ENCODE measurements at regions not wholly inside any gene's neighbourhood (a gene's known extent, or its start where the extent isn't known, plus 50 kb on each side); places are given as distances from the start of the nearest gene placed in this dataset.

DNA sequence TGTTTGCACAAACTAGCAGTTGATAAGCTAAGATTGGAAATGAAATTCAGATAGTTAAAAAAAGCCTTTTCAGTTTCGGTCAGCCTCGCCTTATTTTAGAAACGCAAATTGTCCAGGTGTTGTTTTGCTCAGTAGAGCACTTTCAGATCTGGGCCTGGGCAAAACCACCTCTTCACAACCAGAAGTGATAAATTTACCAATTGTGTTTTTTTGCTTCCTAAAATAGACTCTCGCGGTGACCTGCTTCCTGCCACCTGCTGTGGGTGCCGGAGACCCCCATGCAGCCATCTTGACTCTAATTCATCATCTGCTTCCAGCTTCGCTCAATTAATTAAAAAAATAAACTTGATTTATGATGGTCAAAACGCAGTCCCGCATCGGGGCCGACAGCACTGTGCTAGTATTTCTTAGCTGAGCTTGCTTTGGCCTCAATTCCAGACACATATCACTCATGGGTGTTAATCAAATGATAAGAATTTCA lies 335.6 kb downstream of the TMEM121 start:
- Histone ChIP-seq H4K20me1 (ENCODE audit: low read length) (no peaks in the 10 kb centered on the region), H3K4me3 (ENCODE audit: low read length) (no peak overlapping the region), H3K79me2 (ENCODE audit: low read length) (no peaks in the 10 kb centered on the region), H3K4me2 (ENCODE audit: low read length) (no peak overlapping the region), H3K9me3 (ENCODE audit: low read length) (no peaks in the 10 kb centered on the region), H3K27me3 (ENCODE audit: low read length) (no peaks in the 10 kb centered on the region), H3K27ac (ENCODE audit: low read length) (no peak overlapping the region), H3K4me1 (ENCODE audit: insufficient read depth, low read length) (no peaks in the 10 kb centered on the region), H3K9ac (ENCODE audit: low read length) (no peak overlapping the region), H2AFZ (ENCODE audit: low read length) (no peak overlapping the region), H3K9me2 (replicated peaks; ENCODE audit: low read length) (no peaks in the 10 kb centered on the region), H3K36me3 (ENCODE audit: low read depth, low read length) (no peaks in the 10 kb centered on the region), H3F3A (ENCODE audit: low read length, unreplicated experiment) (no peaks in the 10 kb centered on the region)
- intact Hi-C loops (cut with micrococcal nuclease): no loop called here
- ATAC-seq: no peak
- no TSS peak for BruUV-seq (replicated peaks)
- POLR2A ChIA-PET (ENCODE audit: unreplicated experiment): no interaction called here
- no peak for TF ChIP-seq CTCF (conservative IDR thresholded peaks at IDR 0.05; ENCODE audit: low read depth, low read length)
- TF ChIP-seq EZH2phosphoT487 (IDR thresholded peaks at IDR 0.05; ENCODE audit: borderline replicate concordance, low read length): no peak
- TF ChIP-seq EZH2 (IDR thresholded peaks at IDR 0.05; ENCODE audit: low read length, unreplicated experiment): no peak
- CTCF ChIA-PET: no interaction called here
- DNase-seq: no peak

GRCh38 chr14:105862581-105863239 lies 336.3 kb downstream of the TMEM121 start:
- Histone ChIP-seq H4K20me1 (ENCODE audit: low read length) (no peaks in the 10 kb centered on the region), H3K9me2 (replicated peaks; ENCODE audit: low read length) (no peaks in the 10 kb centered on the region), H3K27me3 (ENCODE audit: low read length) (no peaks in the 10 kb centered on the region), H3K4me1 (ENCODE audit: insufficient read depth, low read length) (no peaks in the 10 kb centered on the region), H3K4me2 (ENCODE audit: low read length) (no peak overlapping the region), H3K79me2 (ENCODE audit: low read length) (no peaks in the 10 kb centered on the region), H3K4me3 (ENCODE audit: low read length) (no peak overlapping the region), H2AFZ (ENCODE audit: low read length) (no peak overlapping the region), H3K27ac (ENCODE audit: low read length) (no peak overlapping the region), H3K9ac (ENCODE audit: low read length) (no peak overlapping the region), H3K9me3 (ENCODE audit: low read length) (no peaks in the 10 kb centered on the region), H3F3A (ENCODE audit: low read length, unreplicated experiment) (no peaks in the 10 kb centered on the region), H3K36me3 (ENCODE audit: low read depth, low read length) (no peaks in the 10 kb centered on the region)
- no peak for TF ChIP-seq EZH2 (IDR thresholded peaks at IDR 0.05; ENCODE audit: low read length, unreplicated experiment)
- no peak for TF ChIP-seq CTCF (conservative IDR thresholded peaks at IDR 0.05; ENCODE audit: low read depth, low read length)
- no peak for TF ChIP-seq EZH2phosphoT487 (IDR thresholded peaks at IDR 0.05; ENCODE audit: borderline replicate concordance, low read length)
- intact Hi-C loops (cut with micrococcal nuclease): no loop called here
- DNase-seq (no peak), ATAC-seq (no peak)
- CTCF ChIA-PET: no interaction called here
- BruUV-seq (replicated peaks): no TSS peak
- POLR2A ChIA-PET (ENCODE audit: unreplicated experiment): no interaction called here

DNA sequence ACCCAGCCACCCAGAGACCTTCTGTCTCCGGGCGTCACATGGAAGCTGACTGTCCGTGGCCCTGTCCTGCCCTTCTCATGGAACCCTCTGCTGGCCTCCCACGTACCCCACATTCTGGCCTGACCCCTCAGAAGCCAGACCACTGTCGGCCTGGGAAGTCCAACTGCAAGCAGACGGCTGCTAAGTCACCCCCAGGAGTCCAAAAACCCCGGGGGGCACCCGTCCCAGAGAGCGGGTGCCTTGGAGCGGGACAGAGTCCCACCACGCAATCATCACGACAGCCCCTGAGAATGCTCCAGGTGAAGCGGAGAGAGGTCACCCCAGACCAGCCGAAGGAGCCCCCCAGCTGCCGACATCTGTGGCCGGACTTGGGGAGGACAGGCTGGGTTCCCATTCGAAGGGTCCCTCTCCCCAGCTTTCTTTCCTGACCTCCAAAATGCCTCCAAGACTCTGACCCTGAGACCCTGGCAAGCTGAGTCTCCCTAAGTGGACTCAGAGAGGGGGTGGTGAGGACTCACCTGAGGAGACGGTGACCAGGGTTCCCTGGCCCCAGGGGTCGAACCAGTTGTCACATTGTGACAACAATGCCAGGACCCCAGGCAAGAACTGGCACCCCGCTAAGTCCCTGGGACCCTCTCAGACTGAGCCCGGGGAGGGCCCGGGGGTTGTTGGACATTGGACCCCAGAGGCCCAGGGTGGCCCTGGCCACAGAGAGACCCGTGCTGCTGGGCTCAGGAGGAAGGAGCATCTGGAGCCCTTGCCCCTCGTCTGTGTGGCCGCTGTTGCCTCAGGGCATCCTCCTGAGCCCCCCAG lies 337.1 kb downstream of the TMEM121 start:
- Histone ChIP-seq H3K27me3 (ENCODE audit: low read length) (no peaks in the 10 kb centered on the region), H3K79me2 (ENCODE audit: low read length) (no peaks in the 10 kb centered on the region), H3K9ac (ENCODE audit: low read length) (no peak overlapping the region), H4K20me1 (ENCODE audit: low read length) (no peaks in the 10 kb centered on the region), H3K9me3 (ENCODE audit: low read length) (no peaks in the 10 kb centered on the region), H3K27ac (ENCODE audit: low read length) (no peak overlapping the region), H2AFZ (ENCODE audit: low read length) (no peak overlapping the region), H3K4me1 (ENCODE audit: insufficient read depth, low read length) (no peaks in the 10 kb centered on the region), H3F3A (ENCODE audit: low read length, unreplicated experiment) (no peaks in the 10 kb centered on the region), H3K4me3 (ENCODE audit: low read length) (no peak overlapping the region), H3K4me2 (ENCODE audit: low read length) (no peak overlapping the region), H3K36me3 (ENCODE audit: low read depth, low read length) (no peaks in the 10 kb centered on the region), H3K9me2 (replicated peaks; ENCODE audit: low read length) (no peaks in the 10 kb centered on the region)
- no peak for TF ChIP-seq CTCF (conservative IDR thresholded peaks at IDR 0.05; ENCODE audit: low read depth, low read length)
- no peak for TF ChIP-seq EZH2phosphoT487 (IDR thresholded peaks at IDR 0.05; ENCODE audit: borderline replicate concordance, low read length)
- no peak for TF ChIP-seq EZH2 (IDR thresholded peaks at IDR 0.05; ENCODE audit: low read length, unreplicated experiment)
- BruUV-seq (replicated peaks): no TSS peak
- DNase-seq (no peak), ATAC-seq (no peak)
- ChIA-PET CTCF (no interaction called here), POLR2A (ENCODE audit: unreplicated experiment) (no interaction called here)
- intact Hi-C loops (cut with micrococcal nuclease): no loop called here
